HG03439 (cell line): ENCODE measurements at regions not wholly inside any gene's neighbourhood (a gene's known extent, or its start where the extent isn't known, plus 50 kb on each side); places are given as distances from the start of the nearest gene placed in this dataset.
A peak's percentile ranks its signal among the peaks of the same experiment; 100 is the strongest.

Experiments
- ATAC-seq: cut with Tn5 transposase; IDR thresholded peaks from one replicate; pipeline ENCODE4 v1.9.1; 2021; ENCODE audit warnings: mild to moderate bottlenecking, moderate library complexity; ENCODE audit not compliant: unreplicated experiment

- no peak for ATAC-seq
Measured at GRCh38 chr13:52975969-52976368, 52.6 kb upstream of the OLFM4 start.

GRCh38 chr13:52975161-52975560, 53.5 kb upstream of the OLFM4 start:
- no peak for ATAC-seq

- ATAC-seq = no peak
Measured at GRCh38 chr13:52974711-52975110, 53.9 kb upstream of the OLFM4 start.

- ATAC-seq = no peak
Measured at GRCh38 chr13:52969373-52969772, 59.2 kb upstream of the OLFM4 start.

- peak; percentile 93 for ATAC-seq
Measured at GRCh38 chr13:52968074-52968700, 60.4 kb upstream of the OLFM4 start.

- ATAC-seq = no peak
Measured at GRCh38 chr13:52961987-52962386, 66.6 kb upstream of the OLFM4 start.

- no peak for ATAC-seq
Measured at GRCh38 chr13:52961256-52961910, 67.2 kb upstream of the OLFM4 start.

GRCh38 chr13:52955472-52955874, 73.1 kb upstream of the OLFM4 start:
- ATAC-seq = no peak

GRCh38 chr13:52954838-52955237, 73.8 kb upstream of the OLFM4 start:
- ATAC-seq = no peak

GRCh38 chr13:52950436-52950956, 78.1 kb upstream of the OLFM4 start:
- ATAC-seq = no peak

GRCh38 chr13:52949742-52950141, 78.9 kb upstream of the OLFM4 start:
- ATAC-seq = no peak

- no peak for ATAC-seq
Measured at GRCh38 chr13:52949044-52949443, 79.6 kb upstream of the OLFM4 start.

- ATAC-seq = no peak
Measured at GRCh38 chr13:52947921-52948373, 80.7 kb upstream of the OLFM4 start.

GRCh38 chr13:52945348-52945747, 83.3 kb upstream of the OLFM4 start:
- ATAC-seq = no peak

GRCh38 chr13:52944697-52945096, 83.9 kb upstream of the OLFM4 start:
- no peak for ATAC-seq

GRCh38 chr13:52938065-52938464, 89.6 kb upstream of the PCDH8 start:
- no peak for ATAC-seq

GRCh38 chr13:52936806-52937205, 88.4 kb upstream of the PCDH8 start:
- no peak for ATAC-seq

GRCh38 chr13:52934258-52934657, 85.8 kb upstream of the PCDH8 start:
- no peak for ATAC-seq

GRCh38 chr13:52933547-52934210, 85.2 kb upstream of the PCDH8 start:
- ATAC-seq = no peak

GRCh38 chr13:52933099-52933498, 84.7 kb upstream of the PCDH8 start:
- no peak for ATAC-seq

GRCh38 chr13:52932649-52933048, 84.2 kb upstream of the PCDH8 start:
- no peak for ATAC-seq
